SW 1271 (cell line): ENCODE measurements at regions not wholly inside any gene's neighbourhood (a gene's known extent, or its start where the extent isn't known, plus 50 kb on each side); places are given as distances from the start of the nearest gene placed in this dataset.
"Not testable (repeated sequence)": the region's sequence is repeated elsewhere in the genome, so short reads cannot be mapped to it uniquely, and the experiment has no call there.

Source experiments
- DNase-seq, 2 experiments: peaks; one replicate each; lab custom pipeline; 2025; lab: John Stamatoyannopoulos, UW

GRCh38 chr6:139757784-139758183 lies 383.3 kb upstream of the CITED2 start:
- DNase-seq = no peak

- no peak for DNase-seq
These were observed 381.9 kb upstream of the CITED2 start for GRCh38 chr6:139756381-139756780.

- no peak for DNase-seq
These were observed 380.7 kb upstream of the CITED2 start for GRCh38 chr6:139754898-139755775.

- DNase-seq = peak; percentile 47 to 69
These were observed 378.9 kb upstream of the CITED2 start for GRCh38 chr6:139753198-139753861.

GRCh38 chr6:139752086-139752485 lies 377.6 kb upstream of the CITED2 start:
- no peak for DNase-seq

- no peak for DNase-seq
These were observed 376.7 kb upstream of the CITED2 start for GRCh38 chr6:139751179-139751578.

GRCh38 chr6:139748353-139749146 lies 374.1 kb upstream of the CITED2 start:
- DNase-seq = no peak

GRCh38 chr6:139747154-139747553 lies 372.7 kb upstream of the CITED2 start:
- DNase-seq = no peak

GRCh38 chr6:139744891-139745290 lies 370.4 kb upstream of the CITED2 start:
- DNase-seq = no peak

- peak; percentile 75 to 94 for DNase-seq
These were observed 369.4 kb upstream of the CITED2 start for GRCh38 chr6:139743664-139744437.

GRCh38 chr6:139742671-139743070 lies 368.2 kb upstream of the CITED2 start:
- no peak for DNase-seq

GRCh38 chr6:139738801-139739455 lies 364.5 kb upstream of the CITED2 start:
- DNase-seq = no peak

GRCh38 chr6:139736325-139736906 lies 362.0 kb upstream of the CITED2 start:
- DNase-seq = no peak

GRCh38 chr6:139732451-139732850 lies 358.0 kb upstream of the CITED2 start:
- DNase-seq = peak in 1 of 2 experiments; percentile 58

- no peak for DNase-seq
These were observed 356.0 kb upstream of the CITED2 start for GRCh38 chr6:139730340-139730974.

- DNase-seq = no peak
These were observed 354.5 kb upstream of the CITED2 start for GRCh38 chr6:139728876-139729427.

GRCh38 chr6:139726272-139726671 lies 351.8 kb upstream of the CITED2 start:
- DNase-seq = not testable (repeated sequence)

GRCh38 chr6:139722530-139722929 lies 348.1 kb upstream of the CITED2 start:
- no peak for DNase-seq

- DNase-seq = no peak
These were observed 347.5 kb upstream of the CITED2 start for GRCh38 chr6:139721954-139722353.
